ENCODE measurements at regions not wholly inside any gene's neighbourhood (a gene's known extent, or its start where the extent isn't known, plus 50 kb on each side); places are given as distances from the start of the nearest gene placed in this dataset.
A peak's percentile ranks its signal among the peaks of the same experiment; 100 is the strongest.

- DNase-seq (ENCODE audit: low read depth) (peak; percentile 97), FAIRE-seq (peak; percentile 84)
- H3K27me3 ChIP-seq (ENCODE audit: control insufficient read depth, insufficient read depth, low read length), result no peaks in the 10 kb centered on the region
- no peaks in the 10 kb centered on the region for H3K36me3 ChIP-seq (ENCODE audit: control insufficient read depth, insufficient read depth, low read length)
- no peak overlapping the region for H3K4me3 ChIP-seq (ENCODE audit: low read depth, low read length)
- no peak for TF ChIP-seq CTCF (IDR thresholded peaks at IDR 0.05; ENCODE audit: insufficient read depth, low read length, severe bottlenecking)
Measured at GRCh38 chr5:167644619-167645018, 646.8 kb upstream of the WWC1 start.

DNA sequence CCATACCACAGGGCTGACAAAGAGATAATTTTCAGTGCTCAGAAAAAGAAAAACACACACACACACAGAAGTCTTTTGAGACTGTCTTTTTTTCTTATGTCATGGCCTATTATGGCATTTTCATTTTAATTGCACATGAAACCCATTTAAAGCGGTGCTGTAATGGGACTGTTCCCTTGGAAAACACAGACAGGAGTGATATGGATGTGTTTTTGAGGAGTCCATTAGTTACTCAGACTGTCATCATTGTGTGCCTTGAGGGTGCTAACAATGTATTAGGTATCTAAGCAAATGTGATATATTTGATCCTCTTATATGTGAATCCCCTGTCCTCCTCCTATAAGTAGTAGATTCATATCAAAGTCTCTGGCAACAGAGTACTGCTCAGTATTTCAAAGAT lies 642.0 kb upstream of the WWC1 start:
- TF ChIP-seq CTCF (IDR thresholded peaks at IDR 0.05; ENCODE audit: insufficient read depth, low read length, severe bottlenecking), result no peak
- Histone ChIP-seq H3K27me3 (ENCODE audit: control insufficient read depth, insufficient read depth, low read length) (no peaks in the 10 kb centered on the region), H3K4me3 (ENCODE audit: low read depth, low read length) (no peak overlapping the region), H3K36me3 (ENCODE audit: control insufficient read depth, insufficient read depth, low read length) (no peaks in the 10 kb centered on the region)
- DNase-seq (ENCODE audit: low read depth) (no peak), FAIRE-seq (no peak)

GRCh38 chr5:167652690-167653089 lies 638.8 kb upstream of the WWC1 start:
- no peak for FAIRE-seq
- no peak overlapping the region for H3K4me3 ChIP-seq (ENCODE audit: low read depth, low read length)
- no peaks in the 10 kb centered on the region for H3K27me3 ChIP-seq (ENCODE audit: control insufficient read depth, insufficient read depth, low read length)
- no peaks in the 10 kb centered on the region for H3K36me3 ChIP-seq (ENCODE audit: control insufficient read depth, insufficient read depth, low read length)
- no peak for TF ChIP-seq CTCF (IDR thresholded peaks at IDR 0.05; ENCODE audit: insufficient read depth, low read length, severe bottlenecking)
- DNase-seq (ENCODE audit: low read depth), result peak; percentile 58

- FAIRE-seq (no peak), DNase-seq (ENCODE audit: low read depth) (peak; percentile 89)
- TF ChIP-seq CTCF (IDR thresholded peaks at IDR 0.05; ENCODE audit: insufficient read depth, low read length, severe bottlenecking), result no peak
- H3K4me3 ChIP-seq (ENCODE audit: low read depth, low read length), result no peak overlapping the region
- H3K27me3 ChIP-seq (ENCODE audit: control insufficient read depth, insufficient read depth, low read length), result no peaks in the 10 kb centered on the region
- H3K36me3 ChIP-seq (ENCODE audit: control insufficient read depth, insufficient read depth, low read length), result no peaks in the 10 kb centered on the region
Measured at GRCh38 chr5:167653645-167654106, 637.8 kb upstream of the WWC1 start.

DNA sequence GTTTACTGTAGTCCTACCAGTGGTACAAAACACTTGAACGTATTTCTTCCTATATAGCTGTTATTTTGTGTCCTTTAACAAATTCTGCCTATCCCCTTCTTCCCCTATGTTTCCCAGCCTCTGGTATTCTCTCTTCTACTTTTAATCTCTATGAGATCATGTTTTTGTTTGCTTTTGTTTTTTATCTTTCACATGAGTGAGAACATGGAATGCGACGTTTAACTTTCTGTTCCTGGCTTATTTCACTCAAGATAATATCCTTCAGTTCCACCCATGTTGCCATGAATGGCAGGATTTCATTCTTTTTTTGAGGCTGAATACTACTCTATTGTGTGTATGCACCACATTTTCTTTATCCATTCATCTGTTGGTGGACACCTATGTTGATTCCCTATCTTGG lies 634.4 kb upstream of the WWC1 start:
- TF ChIP-seq CTCF (IDR thresholded peaks at IDR 0.05; ENCODE audit: insufficient read depth, low read length, severe bottlenecking), result no peak
- DNase-seq (ENCODE audit: low read depth), result no peak
- H3K4me3 ChIP-seq (ENCODE audit: low read depth, low read length), result no peak overlapping the region
- no peaks in the 10 kb centered on the region for H3K36me3 ChIP-seq (ENCODE audit: control insufficient read depth, insufficient read depth, low read length)
- no peak for FAIRE-seq
- H3K27me3 ChIP-seq (ENCODE audit: control insufficient read depth, insufficient read depth, low read length), result no peaks in the 10 kb centered on the region

DNA sequence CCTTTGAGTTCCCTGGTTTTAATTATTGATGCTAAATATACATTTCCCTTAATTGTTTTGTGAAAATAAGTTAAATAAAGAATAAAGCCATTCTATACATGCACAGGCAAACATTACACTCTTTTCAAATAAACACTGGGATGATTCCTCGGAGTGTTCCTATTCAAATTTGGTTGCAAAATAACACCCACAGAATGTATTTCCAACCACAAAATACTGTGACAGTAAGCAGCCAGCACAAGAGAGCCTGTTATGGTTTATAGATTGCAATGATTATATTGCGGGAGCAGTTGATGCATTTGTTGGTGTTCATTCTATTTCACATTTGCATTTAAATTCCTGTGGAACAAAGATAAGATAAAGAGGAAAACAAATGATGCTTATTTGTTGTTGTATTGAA lies 632.6 kb upstream of the WWC1 start:
- no peaks in the 10 kb centered on the region for H3K36me3 ChIP-seq (ENCODE audit: control insufficient read depth, insufficient read depth, low read length)
- TF ChIP-seq CTCF (IDR thresholded peaks at IDR 0.05; ENCODE audit: insufficient read depth, low read length, severe bottlenecking), result no peak
- DNase-seq (ENCODE audit: low read depth) (no peak), FAIRE-seq (no peak)
- H3K4me3 ChIP-seq (ENCODE audit: low read depth, low read length), result no peak overlapping the region
- H3K27me3 ChIP-seq (ENCODE audit: control insufficient read depth, insufficient read depth, low read length), result no peaks in the 10 kb centered on the region

Data from bronchial epithelial cell (primary cell).